Panc1 (cell line): ENCODE measurements at regions not wholly inside any gene's neighbourhood (a gene's known extent, or its start where the extent isn't known, plus 50 kb on each side); places are given as distances from the start of the nearest gene placed in this dataset.

Experiments
- ATAC-seq: fragments of 200-7000 bp; cut with Tn5 transposase; 2 replicates; pipeline ENCODE4 v1.9.1; 2020; ENCODE audit warnings: mild to moderate bottlenecking, moderate library complexity
- BruUV-seq: library from RNA; stranded (reverse); fragments of 400-500 nt; replicated peaks from 2 replicates; lab custom pipeline; 2021; lab: Mats Ljungman, UMichigan
- CTCF ChIA-PET: fragments of 300-600 bp; sonication (Branson Sonifier 250); formaldehyde crosslinking; loops from one replicate; lab custom pipeline; 2022; ENCODE audit warnings: antibody characterized with exemption; lab: Charles Lee
- POLR2A ChIA-PET: fragments of 300-600 bp; sonication (Branson Sonifier 250); formaldehyde crosslinking; loops from one replicate; lab custom pipeline; 2022; ENCODE audit warnings: antibody characterized with exemption; lab: Charles Lee
- DNase-seq: peaks from one replicate; pipeline ENCODE4 v3.0.0-alpha.2; 2010; ENCODE audit warnings: low read depth, low spot score
- H3K27ac ChIP-seq: 2 replicates; pipeline ENCODE4 v1.5.1; 2011; ENCODE audit warnings: mild to moderate bottlenecking, low read length, inconsistent platforms
- H3K27me3 ChIP-seq: fragments of 200-500 bp; sonication (Bioruptor generic); 2 replicates; pipeline ENCODE4 v1.6.0; 2014; ENCODE audit warnings: low read length, inconsistent platforms; ENCODE audit not compliant: control insufficient read depth, insufficient read depth
- H3K36me3 ChIP-seq: fragments of 200-500 bp; sonication (Bioruptor generic); 2 replicates; pipeline ENCODE4 v1.5.1; 2014; ENCODE audit warnings: inconsistent platforms, mild to moderate bottlenecking, low read length, moderate library complexity; ENCODE audit not compliant: control insufficient read depth, insufficient read depth
- H3K4me1 ChIP-seq: 2 replicates; pipeline ENCODE4 v1.5.1; 2011; ENCODE audit warnings: inconsistent platforms, mild to moderate bottlenecking, low read length, moderate library complexity; ENCODE audit not compliant: control insufficient read depth, insufficient read depth
- H3K4me3 ChIP-seq, 2 experiments: 2 replicates each; pipeline ENCODE4 v1.5.1; 2011 to 2012; ENCODE audit warnings: low read depth in 2 of 2, low read length in 2 of 2, mild to moderate bottlenecking in 2 of 2, inconsistent platforms in 1 of 2, moderate library complexity in 1 of 2
- H3K9me3 ChIP-seq: fragments of 200-500 bp; sonication (Bioruptor generic); 2 replicates; pipeline ENCODE4 v1.5.1; 2014; ENCODE audit warnings: low read depth, mild to moderate bottlenecking, inconsistent platforms, low read length, moderate library complexity; ENCODE audit not compliant: control insufficient read depth, insufficient read depth
- CTCF ChIP-seq: fragments of 450-650 bp; IDR thresholded peaks from 2 replicates; pipeline ENCODE4 v1.5.1; 2017; ENCODE audit warnings: mild to moderate bottlenecking
- POLR2AphosphoS5 ChIP-seq: IDR thresholded peaks from 2 replicates; pipeline ENCODE4 v1.6.1; 2012; ENCODE audit warnings: mild to moderate bottlenecking, low read depth, low read length, moderate library complexity
- REST ChIP-seq, 2 experiments: IDR thresholded peaks; 2 replicates each; pipeline ENCODE4 v1.6.1; 2011 to 2012; ENCODE audit warnings: low read depth in 2 of 2, control low read depth in 1 of 2, low read length in 1 of 2, mild to moderate bottlenecking in 1 of 2, moderate library complexity in 1 of 2; ENCODE audit not compliant: insufficient read depth in 1 of 2
- SIN3A ChIP-seq: IDR thresholded peaks from 2 replicates; pipeline ENCODE4 v1.6.1; 2012; ENCODE audit warnings: low read depth, mild to moderate bottlenecking, low read length, moderate library complexity, borderline replicate concordance; ENCODE audit not compliant: insufficient read depth
- TCF7L2 ChIP-seq: IDR thresholded peaks from 2 replicates; pipeline ENCODE4 v1.6.1; 2011; ENCODE audit warnings: mild to moderate bottlenecking, low read depth, low read length, inconsistent platforms
- in situ Hi-C: cut with HindIII; loops from 2 replicates; pipeline ENCODE4 v1.10.0; 2016; ENCODE audit warnings: low sequenced_read_pairs, low pct_unique_long_range_greater_than_20kb
- intact Hi-C: fragments of 100-400 bp; cut with micrococcal nuclease; formaldehyde crosslinking; loops from one replicate; pipeline ENCODE4 v1.10.0; 2022; ENCODE audit not compliant: unreplicated experiment

DNA sequence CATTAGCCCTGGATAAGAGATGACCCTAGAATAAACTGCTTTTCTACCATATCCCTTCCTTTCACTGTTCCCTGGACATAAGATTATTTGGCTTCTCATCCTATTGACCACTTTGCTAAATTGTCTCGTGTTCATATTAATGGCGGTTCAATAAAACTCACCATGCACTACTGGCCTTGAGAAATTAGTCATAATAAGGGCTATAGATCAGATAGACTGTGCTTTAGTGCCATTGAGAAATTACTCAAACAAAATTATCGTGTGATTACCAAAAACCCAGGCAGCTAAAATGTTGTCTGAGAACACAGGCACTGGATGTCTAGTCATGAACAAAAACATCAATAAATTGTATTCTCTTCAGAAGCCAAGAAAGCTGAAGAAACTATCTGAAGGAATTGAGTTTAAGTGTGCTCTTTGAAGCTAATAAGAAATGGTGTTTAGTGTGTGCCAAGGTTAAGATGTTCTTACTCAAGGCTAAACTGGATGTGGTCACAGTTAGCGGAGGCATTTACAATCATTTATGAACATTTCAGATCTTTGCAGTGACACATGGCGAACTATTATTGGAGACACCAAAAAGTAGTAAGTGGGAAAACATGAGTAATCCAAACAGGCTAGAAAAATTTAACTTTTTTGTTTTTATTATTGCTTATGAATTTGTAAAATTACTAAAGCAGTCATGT is 460.4 kb upstream of the RORB start:
- CTCF ChIA-PET: no interaction called here
- POLR2A ChIA-PET: no interaction called here
- BruUV-seq: no TSS peak
- ATAC-seq (no peak), DNase-seq (no peak)
- in situ Hi-C loops: no loop called here
- Histone ChIP-seq H3K27me3 (no peaks in the 10 kb centered on the region), H3K4me3 (no peak overlapping the region), H3K27ac (no peak overlapping the region), H3K36me3 (no peaks in the 10 kb centered on the region), H3K9me3 (no peaks in the 10 kb centered on the region), H3K4me1 (no peaks in the 10 kb centered on the region)
- intact Hi-C loops: no loop called here
- TF ChIP-seq CTCF (no peak), SIN3A (no peak), REST (IDR thresholded peaks at IDR 0.05; ENCODE audit: insufficient read depth in 1 of 2, low read depth in 2 of 2, low read length in 1 of 2) (no peak), TCF7L2 (no peak), POLR2AphosphoS5 (no peak)

DNA sequence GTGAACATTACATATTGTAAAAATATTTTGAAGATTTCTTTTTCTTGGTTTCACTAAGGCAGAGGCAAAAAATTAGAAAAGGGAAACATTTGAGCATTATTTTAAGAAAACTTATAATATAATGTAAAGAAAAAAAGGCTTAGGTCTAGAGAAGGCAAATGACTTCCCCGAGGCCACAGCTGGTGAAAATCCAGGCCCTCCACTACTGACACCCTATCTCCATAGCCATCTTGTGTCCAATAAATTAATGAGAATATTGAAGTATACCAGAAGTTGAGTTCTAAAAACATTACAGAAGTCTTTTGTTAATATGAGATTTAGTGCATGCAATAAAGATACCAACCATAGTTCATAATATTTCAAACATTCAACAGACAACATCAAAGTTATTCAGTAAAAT is 459.9 kb upstream of the RORB start:
- Histone ChIP-seq H3K27me3 (no peaks in the 10 kb centered on the region), H3K27ac (no peak overlapping the region), H3K9me3 (no peaks in the 10 kb centered on the region), H3K4me1 (no peaks in the 10 kb centered on the region), H3K4me3 (no peak overlapping the region), H3K36me3 (no peaks in the 10 kb centered on the region)
- POLR2A ChIA-PET: no interaction called here
- no peak for TF ChIP-seq SIN3A
- TF ChIP-seq TCF7L2: no peak
- no peak for TF ChIP-seq CTCF
- no peak for TF ChIP-seq POLR2AphosphoS5
- no peak for TF ChIP-seq REST (IDR thresholded peaks at IDR 0.05; ENCODE audit: insufficient read depth in 1 of 2, low read depth in 2 of 2, low read length in 1 of 2)
- ATAC-seq (no peak), DNase-seq (no peak)
- in situ Hi-C loops: no loop called here
- CTCF ChIA-PET: no interaction called here
- BruUV-seq: no TSS peak
- intact Hi-C loops: no loop called here
